ENCODE measurements at regions not wholly inside any gene's neighbourhood (a gene's known extent, or its start where the extent isn't known, plus 50 kb on each side); places are given as distances from the start of the nearest gene placed in this dataset.

- no peak for TF ChIP-seq EZH2 (IDR thresholded peaks at IDR 0.05; ENCODE audit: borderline replicate concordance, low read length)
- no peak for TF ChIP-seq CTCF (IDR thresholded peaks at IDR 0.05; ENCODE audit: low read length)
Observed at GRCh38 chr4:151489462-151490203, 80.7 kb downstream of the FHIP1A start.
